GM18868 (cell line): ENCODE measurements at regions not wholly inside any gene's neighbourhood (a gene's known extent, or its start where the extent isn't known, plus 50 kb on each side); places are given as distances from the start of the nearest gene placed in this dataset.
A peak's percentile ranks its signal among the peaks of the same experiment; 100 is the strongest.

ENCODE experiments used
- ATAC-seq: cut with Tn5 transposase; IDR thresholded peaks from one replicate; pipeline ENCODE4 v1.9.1; 2021; ENCODE audit warnings: mild to moderate bottlenecking, moderate library complexity; ENCODE audit not compliant: unreplicated experiment

- ATAC-seq, result no peak
These were observed 64.0 kb upstream of the CHRM3 start for GRCh38 chr1:239322369-239322768.

- no peak for ATAC-seq
These were observed 64.5 kb upstream of the CHRM3 start for GRCh38 chr1:239321877-239322276.

GRCh38 chr1:239317948-239318347 is 68.4 kb upstream of the CHRM3 start:
- no peak for ATAC-seq

DNA sequence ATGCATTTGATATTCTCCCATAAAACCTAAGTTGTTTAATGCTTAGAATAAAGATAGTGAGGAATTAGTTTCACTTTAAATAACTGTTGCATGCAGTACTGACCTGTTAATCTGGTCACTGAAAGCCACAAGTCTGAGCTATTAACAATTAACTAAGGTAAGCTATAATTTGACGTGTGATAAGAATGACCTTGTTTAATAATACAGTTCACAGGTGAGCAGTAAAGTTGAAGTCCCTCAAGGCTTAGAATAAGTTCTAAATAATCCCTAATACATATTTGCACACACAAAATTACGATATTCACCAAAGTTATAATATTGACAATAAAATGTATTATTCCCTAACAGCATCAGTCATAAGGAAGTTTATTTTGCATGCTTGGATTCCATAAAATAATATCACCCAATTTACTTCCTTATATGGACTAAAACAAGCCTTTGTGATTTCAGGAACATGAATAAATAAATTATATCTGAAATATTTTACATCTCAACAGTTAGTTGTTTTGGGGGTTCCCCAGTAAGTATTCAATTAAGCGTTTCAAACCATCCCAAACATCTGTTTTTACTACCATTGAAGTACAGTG is 70.6 kb upstream of the CHRM3 start:
- ATAC-seq, result no peak

DNA sequence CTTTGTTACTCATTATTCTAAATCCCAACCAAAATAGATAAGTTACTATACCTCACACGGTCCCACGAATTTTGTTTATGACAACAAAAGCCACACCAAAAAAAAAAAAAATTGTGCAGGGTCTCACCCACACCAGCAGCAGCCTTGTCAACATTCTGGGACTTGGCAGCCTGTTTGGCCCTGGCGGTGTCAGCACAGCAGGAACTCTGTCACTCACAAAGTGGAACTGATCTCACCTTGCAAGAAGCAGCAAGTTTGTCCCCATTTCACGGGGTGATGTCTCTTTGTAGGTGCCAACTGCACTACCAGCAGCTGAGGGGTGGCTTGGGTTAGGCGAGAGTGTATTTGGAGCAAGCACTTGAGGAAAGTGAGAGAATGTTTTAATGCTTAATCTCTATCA is 75.0 kb upstream of the CHRM3 start:
- no peak for ATAC-seq

GRCh38 chr1:239308701-239309333 is 77.6 kb upstream of the CHRM3 start:
- peak; percentile 90 for ATAC-seq

DNA sequence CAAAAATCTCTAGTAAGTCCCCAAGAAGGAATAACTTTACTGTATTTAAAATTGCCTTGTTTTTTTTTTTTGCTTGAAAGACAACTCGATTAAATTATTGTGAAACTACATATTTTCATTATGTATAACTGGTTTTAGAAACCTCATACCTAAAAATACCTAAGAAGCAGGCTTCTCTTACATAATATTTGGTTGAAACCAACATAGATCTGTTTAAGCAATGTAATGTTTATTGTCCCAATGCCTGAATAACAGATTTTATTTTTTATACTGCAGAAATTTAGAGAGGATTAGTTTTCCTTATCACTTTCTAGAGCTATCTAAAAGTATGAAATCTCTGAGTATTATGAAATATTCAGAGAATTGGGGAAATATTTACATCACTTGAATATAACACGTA is 78.5 kb upstream of the CHRM3 start:
- no peak for ATAC-seq

GRCh38 chr1:239306426-239306825 is 79.9 kb upstream of the CHRM3 start:
- no peak for ATAC-seq

DNA sequence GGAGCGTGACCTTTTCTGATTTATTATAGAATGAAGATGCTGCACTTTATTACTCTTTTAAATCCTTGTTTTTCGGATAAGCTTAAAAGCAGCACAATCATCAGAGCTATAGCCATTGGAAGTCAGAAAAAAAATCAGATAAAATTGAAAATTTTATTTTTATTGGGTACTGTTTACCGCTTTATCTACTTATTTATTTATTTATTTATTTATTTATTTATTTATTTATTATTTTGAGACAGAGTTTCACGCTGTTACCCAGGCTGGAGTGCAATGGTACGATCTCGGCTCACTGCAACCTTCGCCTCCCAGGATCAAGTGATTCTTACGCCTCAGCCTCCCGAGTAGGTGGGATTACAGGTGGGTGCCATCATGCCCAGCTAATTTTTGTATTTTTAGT is 83.1 kb upstream of the CHRM3 start:
- no peak for ATAC-seq

DNA sequence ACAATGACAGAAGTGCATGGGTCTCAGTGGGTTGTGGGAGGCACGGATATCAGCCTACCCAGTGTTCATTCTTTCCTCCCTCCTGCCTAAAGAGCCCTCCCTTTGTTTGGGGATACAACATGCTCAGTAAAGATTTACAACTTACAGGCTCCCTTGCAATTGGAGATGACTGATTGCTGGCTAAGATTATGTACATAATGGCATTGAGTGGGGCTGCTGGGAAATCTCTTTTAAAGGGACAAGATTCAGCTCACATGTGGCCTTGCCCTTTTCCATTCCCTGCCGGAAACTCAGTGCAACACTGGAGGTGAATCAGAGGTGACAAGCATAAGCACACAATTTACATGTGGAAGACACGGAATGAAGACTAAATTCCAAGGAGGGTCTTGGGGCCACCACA is 83.7 kb upstream of the CHRM3 start:
- ATAC-seq, result no peak

DNA sequence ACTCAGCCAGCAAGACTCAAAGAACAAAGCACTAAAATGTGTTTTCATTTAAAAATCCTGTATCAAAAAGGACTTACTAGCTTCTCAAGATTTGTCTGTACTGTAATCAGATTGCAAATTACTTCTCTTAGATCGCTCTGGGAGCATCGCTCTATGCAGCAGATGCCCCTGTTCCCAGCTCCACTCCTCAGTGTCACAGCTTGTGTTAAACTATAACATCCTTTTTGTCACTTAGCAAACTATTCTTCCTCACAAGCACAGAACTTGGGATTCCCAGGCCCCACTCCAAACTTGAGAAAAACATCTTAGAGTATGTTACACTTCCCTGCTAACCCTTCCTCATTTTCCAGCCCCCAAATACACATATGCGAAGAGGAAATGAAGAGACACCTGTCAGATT is 85.1 kb upstream of the CHRM3 start:
- no peak for ATAC-seq

DNA sequence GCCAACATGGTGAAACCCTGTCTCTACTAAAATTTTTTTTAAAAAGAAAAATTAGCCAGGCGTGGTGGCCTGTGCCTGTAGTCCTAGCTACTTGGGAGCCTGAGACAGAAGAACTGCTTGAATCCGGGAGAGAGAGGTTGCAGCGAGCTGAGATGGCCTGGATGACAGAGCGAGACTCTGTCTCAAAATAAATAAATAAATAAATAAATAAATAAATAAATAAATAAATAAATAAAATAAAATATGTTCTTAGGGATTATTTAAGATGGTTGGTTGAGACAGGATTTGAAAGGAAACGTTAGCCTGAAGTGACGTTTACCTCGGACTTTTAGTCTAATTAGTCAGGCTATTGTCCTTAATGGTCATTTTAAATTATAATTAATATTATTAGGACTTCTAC is 88.5 kb upstream of the CHRM3 start:
- no peak for ATAC-seq

GRCh38 chr1:239293350-239294110 is 92.8 kb upstream of the CHRM3 start:
- no peak for ATAC-seq

DNA sequence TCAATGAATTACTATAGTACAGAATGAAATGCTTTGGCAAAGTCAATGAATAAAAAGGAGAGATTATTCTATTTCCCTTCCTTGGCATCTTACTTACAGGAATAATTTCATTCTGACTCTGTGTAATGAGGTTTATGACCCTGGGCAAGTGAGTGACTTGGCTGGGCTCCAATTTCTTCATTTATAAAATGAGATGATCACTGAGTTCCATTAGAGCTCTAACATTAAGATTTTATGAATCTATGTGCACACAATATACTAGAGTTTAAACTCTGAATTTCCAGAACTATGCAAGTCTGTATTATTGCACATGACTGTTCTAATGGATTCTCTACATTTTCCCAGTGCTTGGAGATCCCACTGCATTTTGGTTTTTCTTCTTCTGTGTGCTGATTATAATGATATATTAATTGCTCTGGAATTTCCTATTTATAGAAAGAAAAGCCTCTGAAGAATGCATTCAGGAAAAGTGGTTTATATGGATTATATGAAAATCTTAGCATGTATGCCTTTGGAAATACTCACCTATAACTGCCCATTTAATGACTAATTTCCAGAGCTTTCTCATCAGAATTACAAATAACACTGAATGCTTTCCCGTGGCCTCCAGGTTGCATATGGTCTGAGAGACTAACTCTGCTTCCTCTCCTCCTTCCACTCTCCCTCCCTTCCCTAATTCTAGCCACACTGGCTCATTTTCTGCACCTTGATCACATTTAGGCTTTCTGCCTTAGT is 97.4 kb upstream of the CHRM3 start:
- no peak for ATAC-seq

GRCh38 chr1:239287296-239287695 is 99.1 kb upstream of the CHRM3 start:
- no peak for ATAC-seq

GRCh38 chr1:239283216-239283615 is 103.2 kb upstream of the CHRM3 start:
- ATAC-seq, result no peak

GRCh38 chr1:239282411-239282810 is 104.0 kb upstream of the CHRM3 start:
- ATAC-seq, result no peak

- ATAC-seq, result no peak
These were observed 110.3 kb upstream of the CHRM3 start for GRCh38 chr1:239276051-239276450.

DNA sequence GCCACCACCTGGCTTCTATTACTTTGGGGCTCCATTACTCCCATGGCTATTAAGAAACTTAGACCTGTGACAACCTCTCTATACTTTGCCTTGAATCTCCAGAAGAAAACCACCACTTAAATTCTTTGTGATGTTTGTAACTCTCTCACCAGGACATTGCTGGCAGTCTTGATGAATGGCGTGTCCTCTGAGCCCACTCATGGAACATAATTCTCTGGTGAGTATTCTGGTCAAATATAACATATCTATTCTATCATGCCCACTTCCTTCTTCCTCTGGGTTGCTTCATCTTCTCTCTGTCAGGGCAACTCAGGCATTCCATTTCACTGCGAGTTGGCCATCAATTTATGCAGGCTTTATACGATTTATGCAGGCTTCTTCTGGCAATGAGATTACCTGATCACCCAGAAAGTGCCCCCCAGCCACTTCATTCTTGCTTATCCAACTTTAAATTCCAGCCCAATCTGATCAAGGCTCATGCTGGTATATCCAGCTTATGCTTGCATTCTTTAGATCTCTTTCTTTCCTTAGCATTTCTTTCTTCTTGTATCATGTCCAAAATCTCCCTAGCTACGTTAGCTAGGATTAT is 112.0 kb upstream of the CHRM3 start:
- ATAC-seq, result no peak

DNA sequence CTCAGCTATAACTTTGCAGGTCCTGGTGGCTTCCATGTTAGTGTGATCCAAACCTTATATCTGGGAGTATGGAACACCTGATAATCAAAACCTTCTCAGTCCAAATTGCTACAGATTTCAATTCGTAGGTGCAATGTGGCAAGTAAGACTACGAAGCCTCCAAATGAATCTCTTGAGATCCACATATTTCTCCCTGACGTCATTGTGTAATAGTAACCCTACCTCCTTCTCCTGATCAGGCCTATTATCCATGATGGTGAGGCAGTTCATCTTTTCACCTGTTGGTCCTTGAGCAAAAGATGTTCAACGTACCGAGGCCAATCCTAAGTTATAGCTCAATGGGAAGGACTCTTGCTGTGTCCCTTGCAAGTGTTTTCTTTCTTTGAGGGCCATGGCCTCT is 115.9 kb upstream of the CHRM3 start:
- no peak for ATAC-seq

DNA sequence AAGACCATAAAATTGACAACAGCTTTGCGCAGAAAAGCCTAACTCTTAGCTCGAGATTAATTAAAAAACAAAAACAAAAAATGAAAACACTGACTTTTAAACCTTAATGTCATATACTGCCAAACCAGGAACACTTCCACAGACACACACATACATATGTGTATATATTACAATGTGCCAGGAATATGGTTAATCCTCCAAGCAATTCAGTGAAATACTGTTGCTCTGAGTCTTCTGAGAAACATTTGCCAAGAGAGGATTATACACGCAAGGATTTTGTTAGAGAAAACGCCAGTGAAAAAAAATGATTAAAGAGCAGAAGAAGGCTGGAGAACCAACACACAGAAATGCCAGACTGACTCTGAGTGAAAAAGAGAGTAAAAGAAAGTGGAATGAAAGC is 116.7 kb upstream of the CHRM3 start:
- ATAC-seq, result no peak
